GM13976 (cell line): ENCODE measurements at regions not wholly inside any gene's neighbourhood (a gene's known extent, or its start where the extent isn't known, plus 50 kb on each side); places are given as distances from the start of the nearest gene placed in this dataset.

Experiments
- DNase-seq: peaks from one replicate; pipeline ENCODE4 v3.0.0; 2012; ENCODE audit warnings: low spot score
- in situ Hi-C: fragments of 300-500 bp; cut with MboI; formaldehyde crosslinking; loops from one replicate; pipeline ENCODE4 v1.12.0; 2022; ENCODE audit warnings: low sequenced_read_pairs, mixed read lengths, inconsistent platforms; ENCODE audit not compliant: unreplicated experiment
- TF ChIP-seq, protein P1 (sequence below): IDR thresholded peaks from 2 replicates; pipeline ENCODE4 v1.5.1; 2012; ENCODE audit warnings: borderline replicate concordance, mild to moderate bottlenecking; ENCODE audit not compliant: insufficient read depth; ENCODE audit errors: extremely low read depth, missing control alignments, control extremely low read depth

DNA sequence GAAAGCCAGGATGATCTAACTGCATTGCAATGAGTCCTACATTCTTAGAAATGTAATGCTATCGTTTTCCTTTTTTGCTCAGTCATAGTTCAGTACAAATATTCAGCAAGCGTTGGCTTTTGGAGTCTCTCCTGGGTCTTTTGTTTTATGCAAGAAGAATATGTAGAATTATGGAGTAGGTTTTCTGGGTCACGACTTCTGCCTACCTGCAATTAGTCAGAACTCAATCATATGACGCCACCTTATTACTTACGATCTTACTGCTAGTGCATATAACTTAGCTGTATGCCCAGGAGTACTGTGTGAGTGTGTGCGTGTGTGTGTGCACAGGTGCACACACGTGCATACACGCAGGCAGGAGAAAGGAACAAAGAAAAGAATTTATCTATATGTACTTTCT is 640.2 kb downstream of the STK39 start:
- in situ Hi-C loops, result no loop called here
- TF ChIP-seq, protein P1, sequence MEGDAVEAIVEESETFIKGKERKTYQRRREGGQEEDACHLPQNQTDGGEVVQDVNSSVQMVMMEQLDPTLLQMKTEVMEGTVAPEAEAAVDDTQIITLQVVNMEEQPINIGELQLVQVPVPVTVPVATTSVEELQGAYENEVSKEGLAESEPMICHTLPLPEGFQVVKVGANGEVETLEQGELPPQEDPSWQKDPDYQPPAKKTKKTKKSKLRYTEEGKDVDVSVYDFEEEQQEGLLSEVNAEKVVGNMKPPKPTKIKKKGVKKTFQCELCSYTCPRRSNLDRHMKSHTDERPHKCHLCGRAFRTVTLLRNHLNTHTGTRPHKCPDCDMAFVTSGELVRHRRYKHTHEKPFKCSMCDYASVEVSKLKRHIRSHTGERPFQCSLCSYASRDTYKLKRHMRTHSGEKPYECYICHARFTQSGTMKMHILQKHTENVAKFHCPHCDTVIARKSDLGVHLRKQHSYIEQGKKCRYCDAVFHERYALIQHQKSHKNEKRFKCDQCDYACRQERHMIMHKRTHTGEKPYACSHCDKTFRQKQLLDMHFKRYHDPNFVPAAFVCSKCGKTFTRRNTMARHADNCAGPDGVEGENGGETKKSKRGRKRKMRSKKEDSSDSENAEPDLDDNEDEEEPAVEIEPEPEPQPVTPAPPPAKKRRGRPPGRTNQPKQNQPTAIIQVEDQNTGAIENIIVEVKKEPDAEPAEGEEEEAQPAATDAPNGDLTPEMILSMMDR, result no peak
- DNase-seq, result no peak

DNA sequence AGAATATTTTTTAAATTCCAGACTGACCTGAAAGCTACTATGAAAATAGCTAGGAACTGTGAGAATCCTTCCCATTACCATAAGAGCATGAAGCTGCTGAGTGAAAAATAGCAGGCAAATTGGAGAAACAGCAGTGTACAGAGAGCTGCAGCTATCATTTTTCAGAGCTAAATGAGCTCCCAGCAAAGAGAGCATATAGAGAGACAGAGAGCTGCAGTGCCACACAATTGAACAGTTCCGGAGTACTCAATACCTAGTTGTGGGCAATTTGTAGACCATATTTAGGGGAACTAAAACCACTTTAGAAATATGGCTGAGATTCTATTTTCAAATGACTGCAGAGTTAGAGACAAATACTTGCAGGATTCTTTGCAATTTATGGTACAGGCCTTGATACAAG is 645.3 kb downstream of the STK39 start:
- in situ Hi-C loops, result no loop called here
- TF ChIP-seq, protein P1, result no peak
- no peak for DNase-seq

DNA sequence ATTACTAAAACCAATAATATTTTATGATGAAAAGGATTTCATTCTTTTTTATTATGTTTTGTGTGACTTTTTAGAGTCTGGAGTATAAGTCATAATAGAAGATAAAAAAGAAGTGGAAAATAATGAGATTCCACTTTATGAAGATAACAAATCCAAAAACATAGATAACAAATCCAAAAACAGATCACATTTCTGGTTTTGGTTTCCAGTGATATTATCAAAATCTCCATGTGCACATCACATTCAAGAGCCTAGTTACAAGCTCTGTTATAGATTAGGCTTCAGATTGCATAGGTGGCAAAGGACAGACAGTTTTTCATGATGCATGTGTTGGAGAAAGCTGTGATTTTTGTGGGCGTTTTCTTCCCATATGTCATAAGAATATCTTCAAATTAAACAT is 648.2 kb downstream of the STK39 start:
- TF ChIP-seq, protein P1, result no peak
- in situ Hi-C loops, result no loop called here
- no peak for DNase-seq

DNA sequence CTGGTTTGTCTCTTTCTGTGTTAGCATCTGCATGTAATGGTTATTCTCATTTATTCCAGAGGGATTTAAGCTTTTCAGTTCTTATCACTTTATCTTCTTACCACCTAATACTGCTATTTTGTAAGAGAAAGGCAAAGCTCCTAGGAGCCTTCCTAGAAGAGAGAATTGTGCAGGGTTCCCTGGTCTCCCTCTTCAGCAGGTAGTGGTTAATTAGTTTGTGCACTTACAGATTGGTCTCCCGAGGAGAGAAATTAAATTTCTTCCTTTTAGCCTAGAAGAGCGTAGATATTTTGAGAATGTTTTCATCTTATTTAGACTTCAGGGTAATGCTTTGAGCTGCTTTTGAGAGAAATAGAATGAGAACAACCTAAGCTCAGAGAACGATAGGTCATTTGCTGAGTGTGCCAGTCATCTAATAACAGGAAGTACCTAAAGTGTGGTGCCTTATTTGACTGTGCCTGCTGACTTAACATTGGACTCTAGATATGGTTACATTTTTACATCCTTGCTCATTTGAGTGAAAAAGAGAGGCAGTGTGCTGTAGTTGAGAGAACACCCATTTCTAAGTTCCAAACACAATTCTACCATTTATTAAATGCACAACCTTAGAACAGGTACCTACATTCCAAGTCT is 651.4 kb downstream of the STK39 start:
- no peak for DNase-seq
- TF ChIP-seq, protein P1, result no peak
- in situ Hi-C loops, result no loop called here

DNA sequence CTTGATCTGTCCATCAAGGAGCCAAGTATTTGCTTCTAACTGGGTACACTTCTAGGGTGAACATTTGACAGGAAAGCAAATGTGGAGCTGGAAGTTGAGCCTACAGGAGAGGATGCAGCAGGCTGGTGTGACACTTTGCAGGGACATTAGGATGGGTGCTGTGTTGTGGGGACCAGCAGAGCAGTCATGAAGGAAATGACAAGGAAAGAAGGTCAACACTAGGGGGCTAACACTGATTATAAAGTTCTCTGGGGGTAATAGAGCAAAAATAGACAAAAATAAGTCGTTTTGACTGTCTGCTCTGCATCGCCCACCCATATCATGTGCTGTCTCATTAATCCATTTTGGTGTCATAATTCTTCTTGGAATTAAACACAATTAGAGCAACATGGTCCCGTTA is 652.4 kb downstream of the STK39 start:
- in situ Hi-C loops, result no loop called here
- no peak for DNase-seq
- TF ChIP-seq, protein P1, result no peak

DNA sequence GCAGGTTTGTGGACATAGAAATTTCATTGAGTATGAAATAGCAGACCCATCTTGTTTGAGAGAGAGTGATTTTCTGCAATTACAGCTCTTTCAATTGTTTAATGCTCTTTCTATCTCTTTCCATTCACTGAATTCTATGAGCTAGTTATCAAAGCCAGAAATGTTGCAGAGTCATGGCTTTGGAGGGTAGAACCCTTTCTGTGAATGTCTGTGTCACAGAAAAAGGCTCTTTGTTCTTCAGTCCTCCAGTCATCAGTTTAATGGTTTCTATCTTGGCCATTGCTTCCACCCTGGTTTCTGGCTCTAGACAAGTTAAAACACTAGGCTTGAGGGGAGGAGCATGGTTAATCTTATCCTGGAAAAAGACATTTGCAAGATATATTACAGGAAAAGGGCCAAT is 655.0 kb downstream of the STK39 start:
- TF ChIP-seq, protein P1, result no peak
- in situ Hi-C loops, result no loop called here
- DNase-seq, result no peak
